ENCODE measurements at regions not wholly inside any gene's neighbourhood (a gene's known extent, or its start where the extent isn't known, plus 50 kb on each side); places are given as distances from the start of the nearest gene placed in this dataset.

DNA sequence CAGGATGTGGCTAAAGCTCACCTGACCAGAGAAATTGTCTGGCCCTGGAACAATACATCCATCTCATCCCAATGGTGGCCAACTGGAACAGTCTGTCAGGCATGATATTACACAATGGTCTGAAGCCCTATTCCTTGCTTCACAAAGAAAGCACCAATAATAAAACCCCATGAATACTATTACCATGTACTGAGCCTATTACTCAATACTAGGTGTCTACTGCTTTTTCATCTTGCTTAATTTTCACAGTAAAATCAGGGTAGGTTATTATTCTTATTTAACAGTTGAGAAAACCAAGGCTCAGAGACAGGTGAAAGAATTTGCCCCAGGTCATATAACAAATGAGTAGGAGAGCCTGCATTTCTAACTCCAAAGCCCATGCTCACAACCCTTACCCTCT, 68.9 kb upstream of the CAPRIN1 start:
- no peaks in the 10 kb centered on the region for H3K79me2 ChIP-seq (ENCODE audit: control insufficient read depth, insufficient read depth, low read length)
- CTCF ChIA-PET: interaction anchor here (1.0 to 2.0 kb wide), 4 partner anchors 11 to 132 kb away, joined by 3 to 5 read pairs (median 4); no protein-coding TSS in a partner anchor
- SMC1A ChIA-PET (ENCODE audit: uncharacterized antibody, unreplicated experiment): interaction anchor here (1.0 to 1.2 kb wide), 3 partner anchors 11 to 115 kb away, joined by 3 to 4 read pairs (median 3); no protein-coding TSS in a partner anchor
- TF ChIP-seq NR2C2 (IDR thresholded peaks at IDR 0.05; ENCODE audit: borderline replicate concordance, control insufficient read depth, insufficient read length, low read depth) (no peak), RAD51 (IDR thresholded peaks at IDR 0.05) (no peak)
- H3K27ac ChIP-seq (ENCODE audit: control insufficient read depth, insufficient read depth): no peak overlapping the region
- no peak for ATAC-seq
- no peak overlapping the region for H3K4me3 ChIP-seq
- FAIRE-seq: no peak
- no peak overlapping the region for H3K9ac ChIP-seq (ENCODE audit: control insufficient read depth, insufficient read depth, low read length)
- H3K36me3 ChIP-seq (ENCODE audit: control insufficient read depth in 2 of 2, insufficient read depth in 2 of 2, low read length in 1 of 2): no peaks in the 10 kb centered on the region
- no peak overlapping the region for H2AFZ ChIP-seq (ENCODE audit: control insufficient read depth, low read depth, low read length)
- intact Hi-C loops (cut with micrococcal nuclease; ENCODE audit: unreplicated experiment) (no loop called here), in situ Hi-C loops (cut with MboI) (no loop called here)
- no peaks in the 10 kb centered on the region for H3K9me3 ChIP-seq (replicated peaks; ENCODE audit: control insufficient read depth, insufficient read depth, low read length)
- H3K4me1 ChIP-seq (ENCODE audit: control insufficient read depth, insufficient read depth, low read length): no peaks in the 10 kb centered on the region
- POLR2A ChIA-PET: no interaction called here
- no peaks in the 10 kb centered on the region; a peak in 2 of 4 replicates for H3K27me3 ChIP-seq (replicated peaks in 1 of 2; ENCODE audit: control insufficient read depth in 2 of 2, insufficient read depth in 2 of 2, low read length in 1 of 2)
- RAD21 ChIA-PET (ENCODE audit: unreplicated experiment): no interaction called here
- H4K20me1 ChIP-seq (ENCODE audit: control insufficient read depth, insufficient read depth): no peaks in the 10 kb centered on the region
- no TSS peak for BruUV-seq (replicated peaks)
- no peak for DNase-seq (ENCODE audit: low read depth, low spot score)
- H3K4me2 ChIP-seq (ENCODE audit: control insufficient read depth, insufficient read depth): no peak overlapping the region

DNA sequence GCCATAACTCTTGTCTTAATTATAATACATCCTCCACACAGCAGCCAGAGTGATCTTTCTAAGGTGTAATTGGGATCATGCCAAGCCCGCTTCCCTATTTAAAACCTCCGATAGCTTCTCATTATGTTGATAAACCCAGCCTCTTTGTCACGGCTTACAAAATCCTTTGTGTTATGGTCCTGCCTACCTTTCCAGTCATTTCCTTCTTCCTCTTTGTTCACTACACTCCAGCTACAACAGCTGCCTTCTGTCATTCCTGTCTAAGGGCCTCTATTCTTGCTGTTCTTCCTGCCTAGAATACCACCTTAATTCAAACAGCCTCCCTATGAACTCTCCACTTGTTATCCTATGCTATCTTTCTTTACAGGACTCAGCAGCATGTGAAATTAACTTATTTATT, 70.6 kb upstream of the CAPRIN1 start:
- Histone ChIP-seq H3K36me3 (ENCODE audit: control insufficient read depth in 2 of 2, insufficient read depth in 2 of 2, low read length in 1 of 2) (no peaks in the 10 kb centered on the region), H3K79me2 (ENCODE audit: control insufficient read depth, insufficient read depth, low read length) (no peaks in the 10 kb centered on the region), H3K9ac (ENCODE audit: control insufficient read depth, insufficient read depth, low read length) (no peak overlapping the region), H3K4me3 (no peak overlapping the region), H2AFZ (ENCODE audit: control insufficient read depth, low read depth, low read length) (no peak overlapping the region), H3K27ac (ENCODE audit: control insufficient read depth, insufficient read depth) (no peak overlapping the region), H3K4me2 (ENCODE audit: control insufficient read depth, insufficient read depth) (no peak overlapping the region), H3K4me1 (ENCODE audit: control insufficient read depth, insufficient read depth, low read length) (no peaks in the 10 kb centered on the region), H3K9me3 (replicated peaks; ENCODE audit: control insufficient read depth, insufficient read depth, low read length) (no peaks in the 10 kb centered on the region), H4K20me1 (ENCODE audit: control insufficient read depth, insufficient read depth) (no peaks in the 10 kb centered on the region), H3K27me3 (replicated peaks in 1 of 2; ENCODE audit: control insufficient read depth in 2 of 2, insufficient read depth in 2 of 2, low read length in 1 of 2) (no peaks in the 10 kb centered on the region; a peak in 2 of 4 replicates)
- POLR2A ChIA-PET: no interaction called here
- no TSS peak for BruUV-seq (replicated peaks)
- ATAC-seq: no peak
- no peak for DNase-seq (ENCODE audit: low read depth, low spot score)
- intact Hi-C loops (cut with micrococcal nuclease; ENCODE audit: unreplicated experiment) (no loop called here), in situ Hi-C loops (cut with MboI) (no loop called here)
- SMC1A ChIA-PET (ENCODE audit: uncharacterized antibody, unreplicated experiment): interaction anchor here (0.5 kb wide), 1 partner anchor 380 kb away, joined by 3 read pairs; no protein-coding TSS in a partner anchor
- CTCF ChIA-PET: interaction anchor here (1.0 to 1.9 kb wide), 4 partner anchors 9 to 385 kb away, joined by 3 to 7 read pairs (median 4); no protein-coding TSS in a partner anchor
- peak; percentile 27 for FAIRE-seq
- RAD21 ChIA-PET (ENCODE audit: unreplicated experiment): no interaction called here
- 66% methylated on average over 3 of the region's 3 CpGs for WGBS (ENCODE audit: insufficient coverage, insufficient replicate concordance, low lambda C conversion rate, missing lambda C conversion rate)
- TF ChIP-seq PAX8 (IDR thresholded peaks at IDR 0.05) (no peak), CREM (IDR thresholded peaks at IDR 0.05; ENCODE audit: low read depth) (no peak), CHD4 (IDR thresholded peaks at IDR 0.05) (no peak), ZNF274 (IDR thresholded peaks at IDR 0.05; ENCODE audit: insufficient read depth, insufficient read length) (no peak), MTA2 (IDR thresholded peaks at IDR 0.05; ENCODE audit: low read depth) (no peak), BCL11A (IDR thresholded peaks at IDR 0.05; ENCODE audit: low read depth, low read length) (no peak), RAD51 (IDR thresholded peaks at IDR 0.05) (no peak), RUNX3 (IDR thresholded peaks at IDR 0.05; ENCODE audit: low read length) (no peak), FOXM1 (IDR thresholded peaks at IDR 0.05; ENCODE audit: low read depth, low read length) (no peak), TCF7 (IDR thresholded peaks at IDR 0.05; ENCODE audit: borderline replicate concordance) (no peak), PAX5 (IDR thresholded peaks at IDR 0.05; ENCODE audit: borderline replicate concordance, low read depth, low read length) (no peak), JUND (IDR thresholded peaks at IDR 0.05; ENCODE audit: low read depth, low read length) (no peak), SPI1 (IDR thresholded peaks at IDR 0.05; ENCODE audit: borderline replicate concordance, insufficient read depth, low read depth, low read length) (no peak), MEF2B (IDR thresholded peaks at IDR 0.05; ENCODE audit: partially characterized antibody, poor library complexity, severe bottlenecking) (no peak)
- TF ChIP-seq, protein P1, sequence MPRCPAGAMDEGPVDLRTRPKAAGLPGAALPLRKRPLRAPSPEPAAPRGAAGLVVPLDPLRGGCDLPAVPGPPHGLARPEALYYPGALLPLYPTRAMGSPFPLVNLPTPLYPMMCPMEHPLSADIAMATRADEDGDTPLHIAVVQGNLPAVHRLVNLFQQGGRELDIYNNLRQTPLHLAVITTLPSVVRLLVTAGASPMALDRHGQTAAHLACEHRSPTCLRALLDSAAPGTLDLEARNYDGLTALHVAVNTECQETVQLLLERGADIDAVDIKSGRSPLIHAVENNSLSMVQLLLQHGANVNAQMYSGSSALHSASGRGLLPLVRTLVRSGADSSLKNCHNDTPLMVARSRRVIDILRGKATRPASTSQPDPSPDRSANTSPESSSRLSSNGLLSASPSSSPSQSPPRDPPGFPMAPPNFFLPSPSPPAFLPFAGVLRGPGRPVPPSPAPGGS (IDR thresholded peaks at IDR 0.05; ENCODE audit: borderline replicate concordance, insufficient read depth, low read depth, low read length, poor library complexity, severe bottlenecking): no peak
- TF ChIP-seq, protein P2, sequence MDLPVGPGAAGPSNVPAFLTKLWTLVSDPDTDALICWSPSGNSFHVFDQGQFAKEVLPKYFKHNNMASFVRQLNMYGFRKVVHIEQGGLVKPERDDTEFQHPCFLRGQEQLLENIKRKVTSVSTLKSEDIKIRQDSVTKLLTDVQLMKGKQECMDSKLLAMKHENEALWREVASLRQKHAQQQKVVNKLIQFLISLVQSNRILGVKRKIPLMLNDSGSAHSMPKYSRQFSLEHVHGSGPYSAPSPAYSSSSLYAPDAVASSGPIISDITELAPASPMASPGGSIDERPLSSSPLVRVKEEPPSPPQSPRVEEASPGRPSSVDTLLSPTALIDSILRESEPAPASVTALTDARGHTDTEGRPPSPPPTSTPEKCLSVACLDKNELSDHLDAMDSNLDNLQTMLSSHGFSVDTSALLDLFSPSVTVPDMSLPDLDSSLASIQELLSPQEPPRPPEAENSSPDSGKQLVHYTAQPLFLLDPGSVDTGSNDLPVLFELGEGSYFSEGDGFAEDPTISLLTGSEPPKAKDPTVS (IDR thresholded peaks at IDR 0.05; ENCODE audit: low read depth, low read length): no peak
